ENCODE measurements at regions not wholly inside any gene's neighbourhood (a gene's known extent, or its start where the extent isn't known, plus 50 kb on each side); places are given as distances from the start of the nearest gene placed in this dataset.

- DNase-seq (ENCODE audit: low spot score), result no peak
Measured at GRCh38 chr21:16492892-16493291, 763.1 kb downstream of the USP25 start.

- DNase-seq (ENCODE audit: low spot score), result no peak
Measured at GRCh38 chr21:16496609-16497008, 766.8 kb downstream of the USP25 start.

- no peak for DNase-seq (ENCODE audit: low spot score)
Measured at GRCh38 chr21:16500271-16500670, 770.5 kb downstream of the USP25 start.

- no peak for DNase-seq (ENCODE audit: low spot score)
Measured at GRCh38 chr21:16502273-16502672, 772.5 kb downstream of the USP25 start.

- DNase-seq (ENCODE audit: low spot score), result no peak
Measured at GRCh38 chr21:16502897-16503296, 773.1 kb downstream of the USP25 start.

- no peak for DNase-seq (ENCODE audit: low spot score)
Measured at GRCh38 chr21:16504281-16504680, 774.5 kb downstream of the USP25 start.

GRCh38 chr21:16504766-16505165, 775.0 kb downstream of the USP25 start:
- no peak for DNase-seq (ENCODE audit: low spot score)

GRCh38 chr21:16509476-16509875, 779.7 kb downstream of the USP25 start:
- DNase-seq (ENCODE audit: low spot score), result no peak

- DNase-seq (ENCODE audit: low spot score), result no peak
Measured at GRCh38 chr21:16514316-16514715, 784.5 kb downstream of the USP25 start.

- DNase-seq (ENCODE audit: low spot score), result no peak
Measured at GRCh38 chr21:16517383-16517782, 787.6 kb downstream of the USP25 start.

- DNase-seq (ENCODE audit: low spot score), result no peak
Measured at GRCh38 chr21:16519036-16519435, 789.3 kb downstream of the USP25 start.

GRCh38 chr21:16519644-16520043, 789.9 kb downstream of the USP25 start:
- no peak for DNase-seq (ENCODE audit: low spot score)

- no peak for DNase-seq (ENCODE audit: low spot score)
Measured at GRCh38 chr21:16522548-16522947, 792.8 kb downstream of the USP25 start.

- no peak for DNase-seq (ENCODE audit: low spot score)
Measured at GRCh38 chr21:16530656-16531055, 800.9 kb downstream of the USP25 start.

- DNase-seq (ENCODE audit: low spot score), result no peak
Measured at GRCh38 chr21:16532840-16533239, 803.1 kb downstream of the USP25 start.

GRCh38 chr21:16533692-16534407, 804.1 kb downstream of the USP25 start:
- no peak for DNase-seq (ENCODE audit: low spot score)

GRCh38 chr21:16534408-16535101, 804.8 kb downstream of the USP25 start:
- DNase-seq (ENCODE audit: low spot score), result peak; percentile 23

GRCh38 chr21:16535102-16535422, 805.3 kb downstream of the USP25 start:
- peak; percentile 33 for DNase-seq (ENCODE audit: low spot score)

GRCh38 chr21:16535626-16536025, 805.8 kb downstream of the USP25 start:
- no peak for DNase-seq (ENCODE audit: low spot score)

GRCh38 chr21:16536140-16536539, 806.4 kb downstream of the USP25 start:
- no peak for DNase-seq (ENCODE audit: low spot score)

- DNase-seq (ENCODE audit: low spot score), result no peak
Measured at GRCh38 chr21:16536643-16537434, 807.1 kb downstream of the USP25 start.

- no peak for DNase-seq (ENCODE audit: low spot score)
Measured at GRCh38 chr21:16537501-16537900, 807.7 kb downstream of the USP25 start.

- DNase-seq (ENCODE audit: low spot score), result no peak
Measured at GRCh38 chr21:16538405-16538804, 808.6 kb downstream of the USP25 start.

Measured in AG08396 (cell line).